ENCODE measurements at regions not wholly inside any gene's neighbourhood (a gene's known extent, or its start where the extent isn't known, plus 50 kb on each side); places are given as distances from the start of the nearest gene placed in this dataset.

DNA sequence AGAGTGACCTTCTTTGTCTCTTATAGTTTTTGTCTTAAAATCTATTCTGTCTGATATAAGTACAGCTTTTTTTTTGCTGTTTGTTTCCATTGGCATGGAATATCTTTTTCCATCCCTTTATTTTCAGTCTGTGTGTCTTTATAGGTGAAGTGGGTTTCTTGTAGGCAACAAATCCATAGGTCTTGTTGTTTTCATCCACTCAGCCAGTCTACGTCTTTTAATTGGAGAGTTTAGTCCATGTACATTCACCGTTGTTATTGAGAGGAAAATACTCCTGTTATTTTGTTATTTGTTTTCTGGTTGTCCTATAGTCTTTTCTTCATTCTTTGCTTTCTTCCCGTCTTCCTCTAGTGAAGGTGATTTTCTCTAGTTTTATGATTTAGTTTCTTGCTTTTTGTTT is 115.9 kb downstream of the IFI44 start:
- TF ChIP-seq, protein P1, sequence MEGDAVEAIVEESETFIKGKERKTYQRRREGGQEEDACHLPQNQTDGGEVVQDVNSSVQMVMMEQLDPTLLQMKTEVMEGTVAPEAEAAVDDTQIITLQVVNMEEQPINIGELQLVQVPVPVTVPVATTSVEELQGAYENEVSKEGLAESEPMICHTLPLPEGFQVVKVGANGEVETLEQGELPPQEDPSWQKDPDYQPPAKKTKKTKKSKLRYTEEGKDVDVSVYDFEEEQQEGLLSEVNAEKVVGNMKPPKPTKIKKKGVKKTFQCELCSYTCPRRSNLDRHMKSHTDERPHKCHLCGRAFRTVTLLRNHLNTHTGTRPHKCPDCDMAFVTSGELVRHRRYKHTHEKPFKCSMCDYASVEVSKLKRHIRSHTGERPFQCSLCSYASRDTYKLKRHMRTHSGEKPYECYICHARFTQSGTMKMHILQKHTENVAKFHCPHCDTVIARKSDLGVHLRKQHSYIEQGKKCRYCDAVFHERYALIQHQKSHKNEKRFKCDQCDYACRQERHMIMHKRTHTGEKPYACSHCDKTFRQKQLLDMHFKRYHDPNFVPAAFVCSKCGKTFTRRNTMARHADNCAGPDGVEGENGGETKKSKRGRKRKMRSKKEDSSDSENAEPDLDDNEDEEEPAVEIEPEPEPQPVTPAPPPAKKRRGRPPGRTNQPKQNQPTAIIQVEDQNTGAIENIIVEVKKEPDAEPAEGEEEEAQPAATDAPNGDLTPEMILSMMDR (IDR thresholded peaks at IDR 0.05; ENCODE audit: low read length): no peak
- TF ChIP-seq EZH2 (IDR thresholded peaks at IDR 0.05; ENCODE audit: borderline replicate concordance, low read length): no peak
